Smooth muscle cell (in vitro differentiated cells): ENCODE measurements at regions not wholly inside any gene's neighbourhood (a gene's known extent, or its start where the extent isn't known, plus 50 kb on each side); places are given as distances from the start of the nearest gene placed in this dataset. TPM values are rescaled to one million over a fixed set of nuclear protein-coding genes. Genes with fewer than 3 reads are reported as not detected.

Source experiments
- DNase-seq: peaks from one replicate; lab custom pipeline; 2025; ENCODE audit not compliant: unreplicated experiment; lab: John Stamatoyannopoulos, UW
- H2AFZ ChIP-seq: fragments of 200-600 bp; sonication (generic); 2 replicates; pipeline ENCODE4 v1.6.0; 2016; ENCODE audit warnings: antibody characterized with exemption, low read depth, mild to moderate bottlenecking
- H3F3A ChIP-seq: fragments of 200-600 bp; sonication (generic); 2 replicates; pipeline ENCODE4 v1.6.0; 2017; ENCODE audit warnings: antibody characterized with exemption, low read depth
- H3K27ac ChIP-seq: fragments of 200-600 bp; sonication (generic); 2 replicates; pipeline ENCODE4 v1.5.1; 2016; ENCODE audit warnings: low read depth, mild to moderate bottlenecking
- H3K27me3 ChIP-seq: fragments of 200-600 bp; sonication (generic); 2 replicates; pipeline ENCODE4 v1.6.1; 2016; ENCODE audit warnings: low read depth, mild to moderate bottlenecking
- H3K36me3 ChIP-seq: fragments of 200-600 bp; sonication (generic); 2 replicates; pipeline ENCODE4 v1.5.1; 2016; ENCODE audit warnings: low read depth
- H3K4me1 ChIP-seq: fragments of 200-600 bp; sonication (generic); 2 replicates; pipeline ENCODE4 v1.5.1; 2016; ENCODE audit warnings: low read depth
- H3K4me2 ChIP-seq: fragments of 200-600 bp; sonication (generic); 2 replicates; pipeline ENCODE4 v1.6.0; 2016; ENCODE audit warnings: mild to moderate bottlenecking
- H3K4me3 ChIP-seq: fragments of 200-600 bp; sonication (generic); 2 replicates; pipeline ENCODE4 v1.5.1; 2016; ENCODE audit warnings: mild to moderate bottlenecking
- H3K79me2 ChIP-seq: fragments of 200-600 bp; sonication (generic); 2 replicates; pipeline ENCODE4 v1.6.0; 2016; ENCODE audit warnings: low read depth, mild to moderate bottlenecking
- H3K9ac ChIP-seq: fragments of 200-600 bp; sonication (generic); 2 replicates; pipeline ENCODE4 v1.6.0; 2016; ENCODE audit warnings: low read depth
- H3K9me3 ChIP-seq: fragments of 200-600 bp; sonication (generic); replicated peaks from 2 replicates; pipeline ENCODE4 v1.5.1; 2016; ENCODE audit warnings: low read depth
- H4K20me1 ChIP-seq: fragments of 200-600 bp; sonication (generic); 2 replicates; pipeline ENCODE4 v1.6.0; 2016; ENCODE audit warnings: low read depth
- WGBS: methylation state at CpG from one replicate; pipeline ENCODE4 v1.1.7; 2016; ENCODE audit warnings: low lambda C conversion rate; 5-methylcytosine and 5-hydroxymethylcytosine counted together
- microRNA-seq: library from miRNA; unstranded; fragments of <30 nt; microRNA quantifications from one replicate; pipeline ENCODE4, GENCODE V29; 2016; ENCODE audit warnings: borderline number of aligned reads
- small RNA-seq: library from RNA; depleted of rRNA; stranded (forward); fragments of <200 nt; gene quantifications from one replicate; pipeline ENCODE3, GENCODE V24; 2014
- TF ChIP-seq, protein P1 (sequence below): fragments of 200-600 bp; sonication (generic); IDR thresholded peaks from 2 replicates; pipeline ENCODE4 v1.5.1; 2017; ENCODE audit warnings: borderline replicate concordance, mild to moderate bottlenecking, antibody characterized with exemption; ENCODE audit not compliant: insufficient read depth, poor library complexity, severe bottlenecking

DNA sequence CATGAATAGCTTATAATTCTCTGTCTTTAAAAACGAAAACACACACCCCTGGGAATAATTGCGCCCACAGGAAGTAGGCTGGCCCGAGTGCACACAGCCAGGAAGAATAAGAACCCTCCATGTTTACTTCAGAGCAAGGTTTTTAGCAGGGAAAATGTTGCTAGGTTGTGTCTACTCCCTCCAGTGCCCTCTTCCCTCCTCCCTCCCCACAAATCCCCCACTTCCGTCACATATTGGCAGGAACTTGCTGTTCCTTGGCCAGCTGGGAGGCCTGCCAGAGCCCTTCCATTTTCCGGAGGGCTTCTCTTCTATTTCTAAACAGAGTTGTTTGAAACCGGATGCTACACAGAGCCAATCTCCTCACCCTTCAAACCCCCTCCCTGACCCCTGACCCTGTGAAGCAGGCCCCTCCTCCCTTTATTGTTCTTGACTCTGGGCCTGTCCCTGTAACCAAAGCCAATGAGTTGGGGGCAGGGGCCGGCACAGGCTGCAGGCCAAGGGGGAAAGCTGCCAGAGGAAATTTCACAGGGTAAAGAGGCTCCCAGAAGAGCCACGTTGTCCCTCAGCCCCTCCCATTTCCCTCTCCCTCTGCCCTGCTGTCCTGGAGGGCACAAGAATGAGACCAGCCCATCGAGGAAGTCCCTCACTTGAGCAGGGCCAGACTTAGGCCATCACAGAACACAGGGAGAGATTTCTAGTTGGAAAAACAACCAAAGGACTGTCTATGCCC is 49.8 kb upstream of the LGALSL start:
- peaks cover 34% of the 10 kb centered on the region for H3K4me1 ChIP-seq
- peak overlapping the region; percentile 70 for H2AFZ ChIP-seq
- no peaks in the 10 kb centered on the region for H4K20me1 ChIP-seq
- TF ChIP-seq, protein P1, sequence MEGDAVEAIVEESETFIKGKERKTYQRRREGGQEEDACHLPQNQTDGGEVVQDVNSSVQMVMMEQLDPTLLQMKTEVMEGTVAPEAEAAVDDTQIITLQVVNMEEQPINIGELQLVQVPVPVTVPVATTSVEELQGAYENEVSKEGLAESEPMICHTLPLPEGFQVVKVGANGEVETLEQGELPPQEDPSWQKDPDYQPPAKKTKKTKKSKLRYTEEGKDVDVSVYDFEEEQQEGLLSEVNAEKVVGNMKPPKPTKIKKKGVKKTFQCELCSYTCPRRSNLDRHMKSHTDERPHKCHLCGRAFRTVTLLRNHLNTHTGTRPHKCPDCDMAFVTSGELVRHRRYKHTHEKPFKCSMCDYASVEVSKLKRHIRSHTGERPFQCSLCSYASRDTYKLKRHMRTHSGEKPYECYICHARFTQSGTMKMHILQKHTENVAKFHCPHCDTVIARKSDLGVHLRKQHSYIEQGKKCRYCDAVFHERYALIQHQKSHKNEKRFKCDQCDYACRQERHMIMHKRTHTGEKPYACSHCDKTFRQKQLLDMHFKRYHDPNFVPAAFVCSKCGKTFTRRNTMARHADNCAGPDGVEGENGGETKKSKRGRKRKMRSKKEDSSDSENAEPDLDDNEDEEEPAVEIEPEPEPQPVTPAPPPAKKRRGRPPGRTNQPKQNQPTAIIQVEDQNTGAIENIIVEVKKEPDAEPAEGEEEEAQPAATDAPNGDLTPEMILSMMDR, result no peak
- no peak overlapping the region for H3K4me2 ChIP-seq
- H3F3A ChIP-seq, result no peaks in the 10 kb centered on the region
- no peak overlapping the region for H3K27ac ChIP-seq
- H3K4me3 ChIP-seq, result no peak overlapping the region
- H3K9me3 ChIP-seq, result no peaks in the 10 kb centered on the region
- H3K27me3 ChIP-seq, result peaks cover 3% of the 10 kb centered on the region
- no peaks in the 10 kb centered on the region for H3K36me3 ChIP-seq
- DNase-seq, result no peak
- WGBS, result 55% methylated on average over 9 of the region's 9 CpGs
- no peak overlapping the region for H3K9ac ChIP-seq
- no peaks in the 10 kb centered on the region for H3K79me2 ChIP-seq

Small RNA genes lying in the stretch of these regions (microRNA-seq; reads per million reads assigned to microRNA genes)
- gene MIR4433A (not detected), gene MIR4433B (not detected)

Small RNA genes lying in the stretch of these regions (small RNA-seq; reads per million reads assigned to genes)
- gene AC012368.3 (not detected), gene MIR4433B (not detected)
